Left lobe of liver (tissue), 2 donors: ENCODE measurements at regions not wholly inside any gene's neighbourhood (a gene's known extent, or its start where the extent isn't known, plus 50 kb on each side); places are given as distances from the start of the nearest gene placed in this dataset.

Experiments used
- ATAC-seq: fragments of 200-7000 bp; cut with Tn5 transposase; one replicate; pipeline ENCODE4 v1.9.1; 2020; ENCODE audit warnings: mild to moderate bottlenecking, moderate library complexity
- DNase-seq: peaks from one replicate; pipeline ENCODE4 v3.0.0-alpha.2; 2020; ENCODE audit warnings: low spot score
- donor health status: DM: no; HTN: no; CAD: no; lungs with moderate emphysema.
- donor health status: DM: no; HTN: yes; CAD: no.

GRCh38 chr3:150074697-150075416 is 104.2 kb upstream of the PFN2 start:
- ATAC-seq (no peak), DNase-seq (no peak)

- DNase-seq (no peak), ATAC-seq (no peak)
Observed at GRCh38 chr3:150074277-150074676, 103.6 kb upstream of the PFN2 start.

DNA sequence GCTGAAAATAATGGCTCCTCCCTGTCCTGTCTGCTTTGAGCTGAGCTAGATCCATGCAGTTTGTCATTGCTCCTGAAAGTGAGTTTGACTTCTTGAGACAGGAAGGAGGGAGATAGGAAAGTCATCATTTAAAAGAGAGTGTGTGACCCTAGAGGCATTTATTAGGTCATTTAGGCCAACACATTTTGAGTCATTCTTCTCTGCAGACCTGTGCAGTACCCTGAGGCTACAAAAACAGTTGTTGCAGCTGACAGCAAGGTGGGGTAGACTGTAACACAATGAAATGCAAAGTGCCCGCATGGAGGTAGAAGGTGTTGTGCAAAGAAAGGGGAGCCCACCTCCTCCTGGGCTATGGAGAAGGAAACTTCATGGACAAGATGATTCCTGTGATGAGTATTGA is 102.8 kb upstream of the PFN2 start:
- DNase-seq (no peak), ATAC-seq (no peak)

DNA sequence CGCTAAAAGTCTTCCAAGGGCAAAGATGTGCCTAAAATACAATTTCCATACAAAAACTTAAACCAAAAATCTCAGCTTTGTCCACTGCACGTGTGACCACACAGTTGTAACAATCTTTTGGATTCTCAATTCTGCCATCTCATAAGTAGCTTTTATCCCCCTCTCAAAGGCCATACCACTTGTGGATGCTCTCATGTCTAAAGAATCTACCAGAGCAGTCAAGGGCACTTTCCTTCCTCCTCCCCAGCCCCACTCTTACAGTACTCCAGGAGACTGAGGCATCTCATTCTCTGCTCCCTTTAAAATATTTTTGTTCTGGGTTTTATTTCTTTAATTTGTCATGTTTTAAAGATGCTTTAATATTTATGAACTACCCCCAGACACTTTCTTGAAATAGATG is 102.3 kb upstream of the PFN2 start:
- DNase-seq, result no peak
- ATAC-seq, result no peak

GRCh38 chr3:150072576-150072975 is 101.9 kb upstream of the PFN2 start:
- no peak for DNase-seq

DNA sequence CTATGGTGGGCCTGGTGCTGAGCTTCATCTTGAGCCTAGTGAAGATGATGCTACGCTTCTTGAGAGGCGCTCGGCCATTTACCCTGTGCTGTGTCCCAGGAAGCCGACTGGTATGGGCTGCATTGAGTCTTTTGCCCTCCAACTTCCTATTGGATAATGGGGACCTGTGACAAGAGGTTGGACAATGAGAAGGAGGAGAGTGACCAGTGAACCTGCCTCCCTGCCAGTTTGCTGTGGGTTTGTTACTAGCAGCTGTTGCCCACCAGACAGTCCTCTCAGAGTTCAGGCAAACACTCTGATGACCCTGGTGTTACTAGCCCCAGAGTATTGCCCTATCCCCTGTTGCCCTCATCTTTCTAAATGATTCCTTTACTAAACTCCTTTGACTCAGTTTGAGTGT is 99.6 kb upstream of the PFN2 start:
- ATAC-seq, result no peak
- DNase-seq, result no peak

More at GRCh38 chr3:150072576-150072975, 101.9 kb upstream of the PFN2 start:
- no peak for ATAC-seq

GRCh38 chr3:150069633-150070032 is 98.9 kb upstream of the PFN2 start:
- DNase-seq (no peak), ATAC-seq (no peak)

- no peak for DNase-seq
- no peak for ATAC-seq
Observed at GRCh38 chr3:150069154-150069527, 98.4 kb upstream of the PFN2 start.

DNA sequence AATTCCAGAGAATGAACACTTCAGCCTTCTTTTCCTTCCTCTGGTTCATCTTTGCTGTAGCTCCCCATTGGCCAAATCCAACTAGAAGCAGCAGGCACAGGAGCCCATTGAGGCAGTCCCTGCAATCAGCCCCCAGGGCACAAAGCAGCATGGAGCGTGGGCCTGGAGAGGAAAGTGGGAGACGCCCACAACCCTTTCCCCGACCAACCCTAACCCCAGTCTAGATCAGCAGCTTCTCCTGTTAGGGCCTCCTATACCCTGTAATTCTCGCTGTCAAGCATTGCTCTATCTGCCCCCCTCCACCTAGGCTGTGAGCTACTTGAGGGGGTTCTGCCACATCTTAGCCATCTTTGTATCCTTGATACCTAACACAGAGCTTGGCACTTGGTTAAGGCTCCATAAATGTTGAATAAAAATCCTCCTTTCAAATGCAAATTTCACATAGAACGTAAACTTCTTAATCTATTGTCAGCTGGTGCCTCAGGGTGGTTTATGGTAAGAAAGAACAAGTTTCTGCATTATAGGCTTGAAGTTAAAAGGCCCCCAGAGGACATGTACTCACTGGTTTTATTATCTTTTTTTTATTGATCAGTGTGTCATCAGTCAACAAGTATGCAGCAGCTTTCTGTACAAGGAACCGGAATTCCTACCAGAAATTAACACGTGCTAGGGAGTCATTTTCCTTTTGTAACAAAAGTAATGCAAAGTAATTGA is 97.9 kb upstream of the PFN2 start:
- ATAC-seq (no peak), DNase-seq (no peak)

DNA sequence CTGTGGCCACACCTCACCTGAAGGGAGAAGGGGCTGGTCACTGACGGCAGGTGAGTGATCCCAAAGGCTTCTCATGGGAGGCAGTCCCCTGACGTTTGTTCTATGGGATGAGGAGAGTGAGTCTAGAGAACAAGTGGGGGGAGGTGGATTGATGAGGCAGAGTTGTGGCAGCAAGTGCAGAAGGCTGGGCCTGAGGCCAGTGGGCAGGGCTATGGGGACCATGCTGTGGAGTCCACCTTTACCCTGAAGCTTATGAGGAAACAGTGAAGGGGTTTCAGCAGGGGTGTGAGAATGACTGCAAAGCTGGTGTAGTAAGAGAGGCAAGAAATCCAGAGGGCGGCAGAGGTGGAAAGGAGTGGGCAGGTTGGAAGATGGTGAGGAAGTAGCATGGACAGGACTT is 96.9 kb upstream of the PFN2 start:
- ATAC-seq, result no peak

GRCh38 chr3:150064971-150065370 is 94.3 kb upstream of the PFN2 start:
- no peak for ATAC-seq
- no peak for DNase-seq

More for the DNA sequence above, 96.9 kb upstream of the PFN2 start:
- DNase-seq, result no peak

- ATAC-seq (no peak), DNase-seq (no peak)
Observed at GRCh38 chr3:150063237-150063636, 92.5 kb upstream of the PFN2 start.

DNA sequence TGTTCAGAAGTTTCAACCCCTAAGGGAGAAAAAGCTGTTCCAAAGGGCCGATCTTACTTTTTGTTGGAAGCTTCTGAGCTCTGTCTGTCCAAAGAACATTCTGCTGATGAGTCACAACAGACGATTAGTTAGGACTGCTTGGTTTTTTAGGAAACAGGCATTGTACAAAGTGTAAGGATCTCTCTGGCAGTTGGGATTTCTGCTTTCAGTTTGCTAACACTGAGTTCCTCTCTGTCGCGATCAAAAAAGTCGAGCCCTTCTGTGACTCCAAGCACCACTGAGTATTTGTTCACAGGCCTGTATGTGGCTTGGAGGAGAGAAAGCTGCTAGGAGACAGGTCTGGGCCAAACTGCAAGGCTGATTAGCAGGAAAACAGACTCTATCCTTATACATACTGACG is 91.8 kb upstream of the PFN2 start:
- DNase-seq, result no peak
- ATAC-seq, result no peak

GRCh38 chr3:150061288-150062024 is 90.8 kb upstream of the PFN2 start:
- no peak for ATAC-seq
- DNase-seq, result no peak

DNA sequence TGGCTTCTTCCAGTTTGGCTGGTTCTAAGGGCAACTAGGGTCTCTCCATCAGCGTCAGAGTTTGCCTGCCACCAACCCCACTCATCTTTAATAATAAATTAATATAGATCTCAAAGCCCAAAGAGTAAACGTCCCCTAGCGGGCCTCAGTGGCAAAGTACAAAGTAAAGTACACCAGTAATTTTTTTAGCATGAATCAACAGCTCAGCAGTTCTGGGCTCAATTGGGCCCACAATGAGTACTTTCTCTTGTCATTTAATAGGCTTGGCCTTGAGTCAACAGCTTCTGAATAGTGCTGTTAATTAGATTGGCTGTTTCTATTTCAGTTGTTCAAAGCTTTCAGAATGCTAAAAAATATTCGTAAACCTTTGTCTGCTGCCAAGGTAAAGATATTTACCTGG is 89.0 kb upstream of the PFN2 start:
- no peak for ATAC-seq
- no peak for DNase-seq

GRCh38 chr3:150059241-150059640 is 88.5 kb upstream of the PFN2 start:
- DNase-seq (no peak), ATAC-seq (no peak)

- DNase-seq (no peak), ATAC-seq (no peak)
Observed at GRCh38 chr3:150057227-150057626, 86.5 kb upstream of the PFN2 start.

DNA sequence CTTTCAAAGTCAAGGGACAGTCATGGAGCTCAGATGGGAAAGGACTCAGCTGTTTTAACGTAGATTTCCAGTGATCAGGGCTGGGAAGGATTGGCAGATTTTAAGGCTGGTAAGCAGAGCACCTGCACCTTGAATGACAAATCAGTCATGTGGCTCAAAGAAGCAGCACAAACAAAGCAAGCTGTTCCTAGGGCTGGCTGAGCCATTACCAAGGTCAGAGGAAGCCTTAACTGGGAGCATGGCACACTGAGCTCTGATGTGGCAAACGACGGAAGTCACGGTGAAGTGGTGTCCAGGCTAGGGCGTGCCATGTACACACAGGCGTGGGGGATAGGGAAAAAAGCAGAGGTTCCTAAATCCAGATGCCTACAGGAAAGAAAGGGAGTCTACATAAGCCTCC is 84.6 kb upstream of the PFN2 start:
- ATAC-seq (no peak), DNase-seq (no peak)

- no peak for ATAC-seq
- no peak for DNase-seq
Observed at GRCh38 chr3:150054635-150055034, 83.9 kb upstream of the PFN2 start.

- DNase-seq, result no peak
- ATAC-seq, result no peak
Observed at GRCh38 chr3:150050510-150050909, 79.8 kb upstream of the PFN2 start.

- DNase-seq (no peak), ATAC-seq (no peak)
Observed at GRCh38 chr3:150049317-150049716, 78.6 kb upstream of the PFN2 start.

DNA sequence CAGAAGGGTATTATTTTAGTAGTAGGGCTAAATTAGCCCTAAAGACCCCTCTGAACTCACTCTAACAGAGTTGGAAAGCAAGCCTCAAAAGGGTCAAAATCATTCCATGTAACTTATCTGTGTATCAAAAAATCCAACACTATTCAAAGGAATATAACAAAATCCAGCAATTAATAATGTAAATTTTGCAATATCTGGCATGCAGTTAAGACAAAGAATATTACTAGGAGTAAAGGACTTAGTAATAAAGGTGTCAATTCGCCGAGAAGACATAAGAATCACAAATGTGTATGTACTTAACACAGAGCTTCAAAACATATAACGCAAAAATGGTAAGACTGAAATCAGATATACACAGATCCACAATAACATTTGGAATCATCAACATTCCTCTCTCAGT is 71.2 kb upstream of the PFN2 start:
- no peak for ATAC-seq
- no peak for DNase-seq
